Mesothelial cell of epicardium (in vitro differentiated cells): ENCODE measurements at regions not wholly inside any gene's neighbourhood (a gene's known extent, or its start where the extent isn't known, plus 50 kb on each side); places are given as distances from the start of the nearest gene placed in this dataset.

ENCODE experiments used
- DNase-seq, 2 experiments: peaks; one replicate each; pipeline ENCODE4 v3.0.0; 2021; ENCODE audit warnings: low spot score in 2 of 2; ENCODE audit not compliant: unreplicated experiment in 2 of 2
- H3K27ac Mint-ChIP-seq: 2 replicates; pipeline ENCODE4 v1.8.0; 2021; ENCODE audit warnings: mixed read lengths
- H3K27me3 Mint-ChIP-seq: 2 replicates; pipeline ENCODE4 v1.8.0; 2021; ENCODE audit warnings: low read depth, mixed read lengths
- H3K36me3 Mint-ChIP-seq: 2 replicates; pipeline ENCODE4 v1.8.0; 2021; ENCODE audit warnings: mixed read lengths
- H3K4me1 Mint-ChIP-seq: 2 replicates; pipeline ENCODE4 v1.8.0; 2021; ENCODE audit warnings: mixed read lengths
- H3K4me3 Mint-ChIP-seq: 2 replicates; pipeline ENCODE4 v1.8.0; 2021; ENCODE audit warnings: mild to moderate bottlenecking, moderate library complexity, mixed read lengths
- H3K9me3 Mint-ChIP-seq: 2 replicates; pipeline ENCODE4 v1.8.0; 2021; ENCODE audit warnings: mixed read lengths
- TF ChIP-seq, protein P1 (sequence below): fragments of 200-600 bp; sonication (generic); IDR thresholded peaks from one replicate; pipeline ENCODE4 v1.5.0; 2021; ENCODE audit warnings: antibody characterized with exemption; ENCODE audit not compliant: unreplicated experiment

GRCh38 chr6:82441047-82441855 is 77.6 kb downstream of the TPBG start:
- Mint-ChIP-seq H3K9me3 (no peaks in the 10 kb centered on the region), H3K4me1 (peaks cover 2% of the 10 kb centered on the region), H3K4me3 (no peak overlapping the region), H3K27me3 (no peaks in the 10 kb centered on the region), H3K36me3 (no peaks in the 10 kb centered on the region), H3K27ac (no peak overlapping the region)
- TF ChIP-seq, protein P1, sequence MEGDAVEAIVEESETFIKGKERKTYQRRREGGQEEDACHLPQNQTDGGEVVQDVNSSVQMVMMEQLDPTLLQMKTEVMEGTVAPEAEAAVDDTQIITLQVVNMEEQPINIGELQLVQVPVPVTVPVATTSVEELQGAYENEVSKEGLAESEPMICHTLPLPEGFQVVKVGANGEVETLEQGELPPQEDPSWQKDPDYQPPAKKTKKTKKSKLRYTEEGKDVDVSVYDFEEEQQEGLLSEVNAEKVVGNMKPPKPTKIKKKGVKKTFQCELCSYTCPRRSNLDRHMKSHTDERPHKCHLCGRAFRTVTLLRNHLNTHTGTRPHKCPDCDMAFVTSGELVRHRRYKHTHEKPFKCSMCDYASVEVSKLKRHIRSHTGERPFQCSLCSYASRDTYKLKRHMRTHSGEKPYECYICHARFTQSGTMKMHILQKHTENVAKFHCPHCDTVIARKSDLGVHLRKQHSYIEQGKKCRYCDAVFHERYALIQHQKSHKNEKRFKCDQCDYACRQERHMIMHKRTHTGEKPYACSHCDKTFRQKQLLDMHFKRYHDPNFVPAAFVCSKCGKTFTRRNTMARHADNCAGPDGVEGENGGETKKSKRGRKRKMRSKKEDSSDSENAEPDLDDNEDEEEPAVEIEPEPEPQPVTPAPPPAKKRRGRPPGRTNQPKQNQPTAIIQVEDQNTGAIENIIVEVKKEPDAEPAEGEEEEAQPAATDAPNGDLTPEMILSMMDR: no peak
- DNase-seq: no peak

DNA sequence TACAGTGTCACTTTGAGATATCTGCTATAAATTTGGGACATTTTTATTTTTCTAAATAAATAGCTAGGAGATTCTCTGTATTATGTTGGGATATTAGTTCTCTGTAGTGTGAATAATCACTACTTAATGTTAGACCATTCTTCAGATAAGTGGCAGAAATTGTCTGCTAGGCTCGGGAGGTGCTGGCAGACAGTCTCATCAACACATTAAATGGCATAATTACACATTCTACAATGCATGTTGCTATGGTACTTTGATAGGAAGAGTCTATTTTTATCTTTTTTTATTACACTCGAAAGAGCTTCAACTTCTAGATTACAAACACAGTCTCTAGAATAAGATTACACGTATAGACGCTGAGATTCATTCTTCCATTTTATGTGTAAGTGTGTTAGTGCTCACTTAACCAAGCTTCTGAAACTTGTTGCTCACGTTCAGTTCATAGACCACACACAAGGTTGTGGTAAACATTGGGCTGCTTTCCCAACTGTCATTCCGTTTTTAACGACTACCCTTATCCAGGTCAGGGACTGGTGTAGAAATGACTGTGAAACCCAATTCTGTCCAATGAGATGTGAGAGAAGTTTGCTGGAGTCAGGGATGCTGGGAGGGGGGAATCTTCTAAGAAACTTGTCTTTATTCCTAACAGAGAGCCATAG is 78.6 kb downstream of the TPBG start:
- TF ChIP-seq, protein P1: no peak
- Mint-ChIP-seq H3K9me3 (no peaks in the 10 kb centered on the region), H3K27me3 (no peaks in the 10 kb centered on the region), H3K36me3 (no peaks in the 10 kb centered on the region), H3K4me3 (no peak overlapping the region), H3K27ac (no peak overlapping the region), H3K4me1 (no peaks in the 10 kb centered on the region)
- DNase-seq: no peak

DNA sequence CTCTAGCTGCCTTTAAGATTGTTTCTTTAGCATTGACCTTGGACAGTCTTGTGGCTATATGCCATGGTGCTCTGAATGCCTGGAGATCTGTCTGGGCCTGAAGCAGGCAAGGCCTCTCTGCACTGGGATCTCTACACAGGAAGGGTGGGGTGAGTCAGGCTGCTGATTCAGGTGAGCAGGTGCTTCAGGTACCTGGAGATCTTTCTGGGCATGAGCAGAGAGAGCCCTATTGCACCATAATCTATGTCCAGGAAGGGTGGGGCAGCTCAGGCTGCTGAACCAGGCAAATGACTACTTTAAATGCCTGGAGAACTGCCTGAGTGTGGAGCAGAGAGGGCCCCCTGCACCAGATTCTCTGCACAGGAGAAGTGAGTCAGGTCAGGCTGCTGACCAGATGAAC is 94.5 kb downstream of the TPBG start:
- TF ChIP-seq, protein P1: no peak
- Mint-ChIP-seq H3K4me3 (no peak overlapping the region), H3K36me3 (peaks cover 3% of the 10 kb centered on the region), H3K9me3 (peaks cover 45% of the 10 kb centered on the region), H3K27ac (no peak overlapping the region), H3K4me1 (no peaks in the 10 kb centered on the region), H3K27me3 (no peaks in the 10 kb centered on the region)
- DNase-seq: no peak

DNA sequence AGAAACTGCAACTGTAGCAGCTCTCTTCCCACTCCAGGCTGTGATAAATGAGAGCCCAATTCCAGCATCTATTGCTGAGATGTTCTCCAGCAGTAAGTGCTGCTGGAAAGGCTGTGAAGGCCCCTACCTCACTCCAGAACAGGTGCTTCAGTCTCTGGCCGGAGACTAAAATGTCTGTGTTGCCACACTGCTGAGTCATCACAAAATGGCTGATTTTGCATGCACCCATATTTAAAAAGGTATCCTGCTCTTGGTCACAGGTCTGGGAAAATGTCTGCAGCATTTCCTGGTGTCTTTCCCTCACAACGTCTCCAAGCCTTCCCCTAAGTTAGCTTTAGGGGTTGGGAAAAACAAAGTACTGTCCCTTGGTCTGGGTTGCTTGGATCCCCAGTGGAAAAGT is 95.1 kb downstream of the TPBG start:
- no peak overlapping the region for H3K4me3 Mint-ChIP-seq
- no peak overlapping the region for H3K27ac Mint-ChIP-seq
- H3K36me3 Mint-ChIP-seq: peaks cover 3% of the 10 kb centered on the region
- H3K4me1 Mint-ChIP-seq: no peaks in the 10 kb centered on the region
- DNase-seq: no peak
- TF ChIP-seq, protein P1: no peak
- H3K27me3 Mint-ChIP-seq: no peaks in the 10 kb centered on the region
- peaks cover 44% of the 10 kb centered on the region for H3K9me3 Mint-ChIP-seq

DNA sequence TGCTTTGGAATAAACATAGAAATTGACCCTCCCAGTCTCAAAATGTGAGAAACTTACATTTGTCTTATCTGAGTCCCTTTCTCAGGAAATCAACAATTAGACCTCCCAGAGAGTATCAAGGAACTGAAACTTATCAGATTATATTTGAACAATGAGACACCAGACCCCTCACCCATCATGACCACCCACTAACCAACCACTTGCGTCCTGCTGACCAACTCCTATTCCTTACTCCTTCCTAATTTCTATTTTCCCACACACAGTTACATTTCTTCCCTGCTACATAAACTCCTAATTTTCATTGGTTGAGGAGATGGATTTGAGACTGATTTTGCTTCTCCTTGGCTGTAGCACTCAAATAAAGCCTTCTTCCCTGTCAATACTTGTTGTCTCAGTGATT is 97.9 kb downstream of the TPBG start:
- peaks cover 22% of the 10 kb centered on the region for H3K9me3 Mint-ChIP-seq
- H3K27ac Mint-ChIP-seq: no peak overlapping the region
- no peaks in the 10 kb centered on the region for H3K27me3 Mint-ChIP-seq
- TF ChIP-seq, protein P1: no peak
- no peak for DNase-seq
- peaks cover 1% of the 10 kb centered on the region for H3K36me3 Mint-ChIP-seq
- H3K4me1 Mint-ChIP-seq: no peaks in the 10 kb centered on the region
- no peak overlapping the region for H3K4me3 Mint-ChIP-seq
